ENCODE measurements at regions not wholly inside any gene's neighbourhood (a gene's known extent, or its start where the extent isn't known, plus 50 kb on each side); places are given as distances from the start of the nearest gene placed in this dataset.

DNA sequence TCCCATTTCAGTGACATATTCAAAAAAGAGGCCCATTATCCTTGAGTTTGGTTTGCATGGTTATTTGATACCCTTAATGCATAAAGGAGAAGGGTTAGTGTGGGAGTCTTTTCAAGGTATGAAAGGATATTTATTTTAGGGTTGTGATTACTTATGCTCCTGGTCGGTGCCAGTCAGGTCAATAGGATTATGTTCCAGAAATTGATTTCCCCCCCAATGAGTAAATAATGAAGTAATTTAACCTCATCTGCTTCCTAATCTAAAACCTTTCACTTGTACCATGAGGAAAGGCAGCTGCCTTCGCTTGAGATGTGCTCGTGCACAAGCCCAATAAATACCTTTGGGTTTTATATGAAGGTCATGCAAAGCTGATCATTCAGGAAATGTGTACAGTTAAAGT is 55.0 kb upstream of the NR0B1 start:
- Histone ChIP-seq H3K36me3 (no peaks in the 10 kb centered on the region), H3K9me3 (no peaks in the 10 kb centered on the region), H3K4me3 (no peak overlapping the region), H3K27me3 (peaks cover 0 to 45% (median 3%) of the 10 kb centered on the region in 4 donors), H3K4me1 (peaks cover 0 to 6% (median 6%) of the 10 kb centered on the region in 3 donors), H3K27ac (no peak overlapping the region)
- DNase-seq (no peak), FAIRE-seq (peak; percentile 39), ATAC-seq (peak; percentile 44 to 92 (median 88))
- intact Hi-C loops (cut with DNase I): no loop called here
- TF ChIP-seq, protein P1, sequence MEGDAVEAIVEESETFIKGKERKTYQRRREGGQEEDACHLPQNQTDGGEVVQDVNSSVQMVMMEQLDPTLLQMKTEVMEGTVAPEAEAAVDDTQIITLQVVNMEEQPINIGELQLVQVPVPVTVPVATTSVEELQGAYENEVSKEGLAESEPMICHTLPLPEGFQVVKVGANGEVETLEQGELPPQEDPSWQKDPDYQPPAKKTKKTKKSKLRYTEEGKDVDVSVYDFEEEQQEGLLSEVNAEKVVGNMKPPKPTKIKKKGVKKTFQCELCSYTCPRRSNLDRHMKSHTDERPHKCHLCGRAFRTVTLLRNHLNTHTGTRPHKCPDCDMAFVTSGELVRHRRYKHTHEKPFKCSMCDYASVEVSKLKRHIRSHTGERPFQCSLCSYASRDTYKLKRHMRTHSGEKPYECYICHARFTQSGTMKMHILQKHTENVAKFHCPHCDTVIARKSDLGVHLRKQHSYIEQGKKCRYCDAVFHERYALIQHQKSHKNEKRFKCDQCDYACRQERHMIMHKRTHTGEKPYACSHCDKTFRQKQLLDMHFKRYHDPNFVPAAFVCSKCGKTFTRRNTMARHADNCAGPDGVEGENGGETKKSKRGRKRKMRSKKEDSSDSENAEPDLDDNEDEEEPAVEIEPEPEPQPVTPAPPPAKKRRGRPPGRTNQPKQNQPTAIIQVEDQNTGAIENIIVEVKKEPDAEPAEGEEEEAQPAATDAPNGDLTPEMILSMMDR (IDR thresholded peaks at IDR 0.05): no peak
- 3 to 13% methylated on average over 3 of the region's 3 CpGs for WGBS, 2 donors

Measured in pancreas (tissue), 10 donors.